ENCODE measurements at regions not wholly inside any gene's neighbourhood (a gene's known extent, or its start where the extent isn't known, plus 50 kb on each side); places are given as distances from the start of the nearest gene placed in this dataset.
"Not testable (repeated sequence)": the region's sequence is repeated elsewhere in the genome, so short reads cannot be mapped to it uniquely, and the experiment has no call there.

GRCh38 chr7:110461621-110462020 is 629.3 kb upstream of the LRRN3 start:
- Histone ChIP-seq H3K27ac (no peak overlapping the region), H3K4me3 (no peak overlapping the region), H3K9me3 (peaks cover 0 to 2% (median 0%) of the 10 kb centered on the region in 4 donors), H3K36me3 (no peaks in the 10 kb centered on the region), H3K27me3 (no peaks in the 10 kb centered on the region), H3K4me1 (no peaks in the 10 kb centered on the region)
- 49 to 77% methylated on average over 2 of the region's 2 CpGs for WGBS, 2 donors
- DNase-seq (ENCODE audit: low spot score in 2 of 2) = no peak
- TF ChIP-seq POLR2A (IDR thresholded peaks at IDR 0.05) (no peak), EP300 (IDR thresholded peaks at IDR 0.05) (no peak), CTCF (IDR thresholded peaks at IDR 0.05) (no peak)

- no peak for DNase-seq (ENCODE audit: low spot score in 2 of 2)
- Histone ChIP-seq H3K36me3 (no peaks in the 10 kb centered on the region), H3K27me3 (no peaks in the 10 kb centered on the region), H3K4me3 (no peak overlapping the region), H3K4me1 (no peaks in the 10 kb centered on the region), H3K9me3 (peaks cover 0 to 6% (median 0%) of the 10 kb centered on the region in 4 donors), H3K27ac (no peak overlapping the region)
- TF ChIP-seq CTCF (IDR thresholded peaks at IDR 0.05) (no peak), EP300 (IDR thresholded peaks at IDR 0.05) (no peak), POLR2A (IDR thresholded peaks at IDR 0.05) (no peak)
Observed at GRCh38 chr7:110470420-110470819, 620.5 kb upstream of the LRRN3 start.

GRCh38 chr7:110472419-110472818 is 618.5 kb upstream of the LRRN3 start:
- H3K27me3 ChIP-seq; H3K27ac ChIP-seq; H3K4me1 ChIP-seq; H3K4me3 ChIP-seq; H3K9me3 ChIP-seq; H3K36me3 ChIP-seq; DNase-seq (ENCODE audit: low spot score in 2 of 2): not testable (repeated sequence)
- WGBS, 2 donors = 82 to 87% methylated on average over 7 of the region's 7 CpGs

GRCh38 chr7:110480964-110481363 is 610.0 kb upstream of the LRRN3 start:
- no peak for TF ChIP-seq CTCF (IDR thresholded peaks at IDR 0.05)
- no peak for TF ChIP-seq EP300 (IDR thresholded peaks at IDR 0.05)
- TF ChIP-seq POLR2A (IDR thresholded peaks at IDR 0.05) = no peak
- Histone ChIP-seq H3K27ac (no peak overlapping the region), H3K36me3 (no peaks in the 10 kb centered on the region), H3K4me3 (no peak overlapping the region), H3K4me1 (no peaks in the 10 kb centered on the region), H3K27me3 (no peaks in the 10 kb centered on the region), H3K9me3 (peaks cover 0 to 27% (median 2%) of the 10 kb centered on the region in 4 donors)
- no peak for DNase-seq (ENCODE audit: low spot score in 2 of 2)
- WGBS, 2 donors = 80 to 88% methylated on average over 2 of the region's 2 CpGs

- TF ChIP-seq CTCF (IDR thresholded peaks at IDR 0.05) (no peak), POLR2A (IDR thresholded peaks at IDR 0.05) (no peak), EP300 (IDR thresholded peaks at IDR 0.05) (no peak)
- Histone ChIP-seq H3K27ac (no peak overlapping the region), H3K4me3 (no peak overlapping the region), H3K27me3 (no peaks in the 10 kb centered on the region), H3K4me1 (no peaks in the 10 kb centered on the region), H3K9me3 (peaks cover 0 to 25% (median 2%) of the 10 kb centered on the region in 4 donors), H3K36me3 (no peaks in the 10 kb centered on the region)
- 69 to 79% methylated on average over 3 of the region's 3 CpGs for WGBS, 2 donors
- DNase-seq (ENCODE audit: low spot score in 2 of 2) = no peak
Observed at GRCh38 chr7:110483553-110483952, 607.4 kb upstream of the LRRN3 start.

GRCh38 chr7:110484356-110484755 is 606.6 kb upstream of the LRRN3 start:
- H3K27me3 ChIP-seq = no peaks in the 10 kb centered on the region
- 34 to 36% methylated on average over 2 of the region's 2 CpGs for WGBS, 2 donors
- H3K9me3 ChIP-seq = peaks cover 0 to 17% (median 2%) of the 10 kb centered on the region in 4 donors
- H3K27ac ChIP-seq = no peak overlapping the region
- no peak overlapping the region for H3K4me3 ChIP-seq
- H3K4me1 ChIP-seq = no peaks in the 10 kb centered on the region
- H3K36me3 ChIP-seq = no peaks in the 10 kb centered on the region
- no peak for DNase-seq (ENCODE audit: low spot score in 2 of 2)
- no peak for TF ChIP-seq CTCF (IDR thresholded peaks at IDR 0.05)
- TF ChIP-seq POLR2A (IDR thresholded peaks at IDR 0.05) = no peak
- no peak for TF ChIP-seq EP300 (IDR thresholded peaks at IDR 0.05)
